ENCODE measurements at regions not wholly inside any gene's neighbourhood (a gene's known extent, or its start where the extent isn't known, plus 50 kb on each side); places are given as distances from the start of the nearest gene placed in this dataset.

DNA sequence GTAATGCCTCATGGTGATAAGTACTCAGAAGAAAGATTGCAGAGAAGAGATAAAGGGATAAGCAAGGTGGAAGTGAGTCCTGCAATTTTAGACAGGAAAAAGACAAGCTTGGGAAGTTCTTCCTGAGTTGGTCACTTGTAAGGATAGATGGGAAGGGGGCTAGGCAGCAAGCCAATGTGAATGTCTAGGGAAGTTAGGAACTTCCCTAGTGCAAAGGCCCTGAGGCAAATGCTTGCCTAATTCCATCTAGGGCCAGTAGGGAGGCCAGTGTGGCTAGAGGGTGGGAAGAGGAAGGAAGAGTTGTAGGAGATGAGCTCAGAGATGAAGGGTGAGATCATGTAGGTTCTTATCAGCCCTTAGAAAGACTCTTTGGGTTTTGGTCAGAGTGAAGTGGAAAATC lies 206.6 kb downstream of the MAT2B start:
- CTCF ChIA-PET (ENCODE audit: low intra/inter-chr PET ratio, low total read pairs): no interaction called here
- H2AFZ ChIP-seq (ENCODE audit: low read length): no peak overlapping the region
- intact Hi-C loops (cut with micrococcal nuclease; ENCODE audit: unreplicated experiment): no loop called here
- no TSS peak for BruUV-seq (replicated peaks)
- H3K4me2 ChIP-seq (ENCODE audit: low read depth, low read length): no peak overlapping the region
- no peaks in the 10 kb centered on the region for H3K79me2 ChIP-seq (ENCODE audit: insufficient read depth, low read length)
- H3K27ac ChIP-seq (ENCODE audit: extremely low read length, insufficient read depth, low read length): no peak overlapping the region
- no peak for ATAC-seq
- no peaks in the 10 kb centered on the region for H4K20me1 ChIP-seq (ENCODE audit: insufficient read depth, low read length)
- in situ Hi-C loops (cut with HindIII; ENCODE audit: extremely low pct_ligation_motif_present, low pct_unique_long_range_greater_than_20kb): no loop called here
- TF ChIP-seq, protein P1, sequence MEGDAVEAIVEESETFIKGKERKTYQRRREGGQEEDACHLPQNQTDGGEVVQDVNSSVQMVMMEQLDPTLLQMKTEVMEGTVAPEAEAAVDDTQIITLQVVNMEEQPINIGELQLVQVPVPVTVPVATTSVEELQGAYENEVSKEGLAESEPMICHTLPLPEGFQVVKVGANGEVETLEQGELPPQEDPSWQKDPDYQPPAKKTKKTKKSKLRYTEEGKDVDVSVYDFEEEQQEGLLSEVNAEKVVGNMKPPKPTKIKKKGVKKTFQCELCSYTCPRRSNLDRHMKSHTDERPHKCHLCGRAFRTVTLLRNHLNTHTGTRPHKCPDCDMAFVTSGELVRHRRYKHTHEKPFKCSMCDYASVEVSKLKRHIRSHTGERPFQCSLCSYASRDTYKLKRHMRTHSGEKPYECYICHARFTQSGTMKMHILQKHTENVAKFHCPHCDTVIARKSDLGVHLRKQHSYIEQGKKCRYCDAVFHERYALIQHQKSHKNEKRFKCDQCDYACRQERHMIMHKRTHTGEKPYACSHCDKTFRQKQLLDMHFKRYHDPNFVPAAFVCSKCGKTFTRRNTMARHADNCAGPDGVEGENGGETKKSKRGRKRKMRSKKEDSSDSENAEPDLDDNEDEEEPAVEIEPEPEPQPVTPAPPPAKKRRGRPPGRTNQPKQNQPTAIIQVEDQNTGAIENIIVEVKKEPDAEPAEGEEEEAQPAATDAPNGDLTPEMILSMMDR (CRISPR knock-in tag; IDR thresholded peaks at IDR 0.05): no peak
- TF ChIP-seq, protein P2, sequence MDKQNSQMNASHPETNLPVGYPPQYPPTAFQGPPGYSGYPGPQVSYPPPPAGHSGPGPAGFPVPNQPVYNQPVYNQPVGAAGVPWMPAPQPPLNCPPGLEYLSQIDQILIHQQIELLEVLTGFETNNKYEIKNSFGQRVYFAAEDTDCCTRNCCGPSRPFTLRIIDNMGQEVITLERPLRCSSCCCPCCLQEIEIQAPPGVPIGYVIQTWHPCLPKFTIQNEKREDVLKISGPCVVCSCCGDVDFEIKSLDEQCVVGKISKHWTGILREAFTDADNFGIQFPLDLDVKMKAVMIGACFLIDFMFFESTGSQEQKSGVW (CRISPR knock-in tag; IDR thresholded peaks at IDR 0.05; ENCODE audit: borderline replicate concordance): no peak
- TF ChIP-seq NFYB (CRISPR knock-in tag; IDR thresholded peaks at IDR 0.05) (no peak), XRCC5 (optimal IDR thresholded peaks at IDR 0.05; ENCODE audit: low read length) (no peak), ZNF549 (CRISPR knock-in tag; IDR thresholded peaks at IDR 0.05) (no peak), TRIM24 (CRISPR knock-in tag; IDR thresholded peaks at IDR 0.05) (no peak), DMAP1 (CRISPR knock-in tag; IDR thresholded peaks at IDR 0.05) (no peak), ZNF382 (CRISPR knock-in tag; IDR thresholded peaks at IDR 0.05; ENCODE audit: borderline replicate concordance) (no peak), ZNF180 (CRISPR knock-in tag; IDR thresholded peaks at IDR 0.05; ENCODE audit: borderline replicate concordance, low read depth) (no peak), HDAC6 (IDR thresholded peaks at IDR 0.05; ENCODE audit: low read depth, low read length) (no peak), GATAD2A (CRISPR knock-in tag; IDR thresholded peaks at IDR 0.05) (no peak), ZNF329 (CRISPR knock-in tag; IDR thresholded peaks at IDR 0.05; ENCODE audit: low read depth) (no peak)
- TF ChIP-seq, protein P3, sequence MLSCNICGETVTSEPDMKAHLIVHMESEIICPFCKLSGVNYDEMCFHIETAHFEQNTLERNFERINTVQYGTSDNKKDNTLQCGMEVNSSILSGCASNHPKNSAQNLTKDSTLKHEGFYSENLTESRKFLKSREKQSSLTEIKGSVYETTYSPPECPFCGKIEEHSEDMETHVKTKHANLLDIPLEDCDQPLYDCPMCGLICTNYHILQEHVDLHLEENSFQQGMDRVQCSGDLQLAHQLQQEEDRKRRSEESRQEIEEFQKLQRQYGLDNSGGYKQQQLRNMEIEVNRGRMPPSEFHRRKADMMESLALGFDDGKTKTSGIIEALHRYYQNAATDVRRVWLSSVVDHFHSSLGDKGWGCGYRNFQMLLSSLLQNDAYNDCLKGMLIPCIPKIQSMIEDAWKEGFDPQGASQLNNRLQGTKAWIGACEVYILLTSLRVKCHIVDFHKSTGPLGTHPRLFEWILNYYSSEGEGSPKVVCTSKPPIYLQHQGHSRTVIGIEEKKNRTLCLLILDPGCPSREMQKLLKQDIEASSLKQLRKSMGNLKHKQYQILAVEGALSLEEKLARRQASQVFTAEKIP (CRISPR knock-in tag; IDR thresholded peaks at IDR 0.05; ENCODE audit: borderline replicate concordance): no peak
- TF ChIP-seq, protein P4, sequence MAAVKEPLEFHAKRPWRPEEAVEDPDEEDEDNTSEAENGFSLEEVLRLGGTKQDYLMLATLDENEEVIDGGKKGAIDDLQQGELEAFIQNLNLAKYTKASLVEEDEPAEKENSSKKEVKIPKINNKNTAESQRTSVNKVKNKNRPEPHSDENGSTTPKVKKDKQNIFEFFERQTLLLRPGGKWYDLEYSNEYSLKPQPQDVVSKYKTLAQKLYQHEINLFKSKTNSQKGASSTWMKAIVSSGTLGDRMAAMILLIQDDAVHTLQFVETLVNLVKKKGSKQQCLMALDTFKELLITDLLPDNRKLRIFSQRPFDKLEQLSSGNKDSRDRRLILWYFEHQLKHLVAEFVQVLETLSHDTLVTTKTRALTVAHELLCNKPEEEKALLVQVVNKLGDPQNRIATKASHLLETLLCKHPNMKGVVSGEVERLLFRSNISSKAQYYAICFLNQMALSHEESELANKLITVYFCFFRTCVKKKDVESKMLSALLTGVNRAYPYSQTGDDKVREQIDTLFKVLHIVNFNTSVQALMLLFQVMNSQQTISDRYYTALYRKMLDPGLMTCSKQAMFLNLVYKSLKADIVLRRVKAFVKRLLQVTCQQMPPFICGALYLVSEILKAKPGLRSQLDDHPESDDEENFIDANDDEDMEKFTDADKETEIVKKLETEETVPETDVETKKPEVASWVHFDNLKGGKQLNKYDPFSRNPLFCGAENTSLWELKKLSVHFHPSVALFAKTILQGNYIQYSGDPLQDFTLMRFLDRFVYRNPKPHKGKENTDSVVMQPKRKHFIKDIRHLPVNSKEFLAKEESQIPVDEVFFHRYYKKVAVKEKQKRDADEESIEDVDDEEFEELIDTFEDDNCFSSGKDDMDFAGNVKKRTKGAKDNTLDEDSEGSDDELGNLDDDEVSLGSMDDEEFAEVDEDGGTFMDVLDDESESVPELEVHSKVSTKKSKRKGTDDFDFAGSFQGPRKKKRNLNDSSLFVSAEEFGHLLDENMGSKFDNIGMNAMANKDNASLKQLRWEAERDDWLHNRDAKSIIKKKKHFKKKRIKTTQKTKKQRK (IDR thresholded peaks at IDR 0.05; ENCODE audit: low read length): no peak
- TF ChIP-seq, protein P5, sequence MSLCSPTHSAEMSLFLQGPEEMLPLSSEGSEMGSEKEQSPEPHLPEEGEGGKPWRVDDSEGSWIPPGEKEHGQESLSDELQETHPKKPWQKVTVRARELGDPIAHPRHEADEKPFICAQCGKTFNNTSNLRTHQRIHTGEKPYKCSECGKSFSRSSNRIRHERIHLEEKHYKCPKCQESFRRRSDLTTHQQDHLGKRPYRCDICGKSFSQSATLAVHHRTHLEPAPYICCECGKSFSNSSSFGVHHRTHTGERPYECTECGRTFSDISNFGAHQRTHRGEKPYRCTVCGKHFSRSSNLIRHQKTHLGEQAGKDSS (CRISPR knock-in tag; IDR thresholded peaks at IDR 0.05; ENCODE audit: borderline replicate concordance, low read depth): no peak
- TF ChIP-seq, protein P6, sequence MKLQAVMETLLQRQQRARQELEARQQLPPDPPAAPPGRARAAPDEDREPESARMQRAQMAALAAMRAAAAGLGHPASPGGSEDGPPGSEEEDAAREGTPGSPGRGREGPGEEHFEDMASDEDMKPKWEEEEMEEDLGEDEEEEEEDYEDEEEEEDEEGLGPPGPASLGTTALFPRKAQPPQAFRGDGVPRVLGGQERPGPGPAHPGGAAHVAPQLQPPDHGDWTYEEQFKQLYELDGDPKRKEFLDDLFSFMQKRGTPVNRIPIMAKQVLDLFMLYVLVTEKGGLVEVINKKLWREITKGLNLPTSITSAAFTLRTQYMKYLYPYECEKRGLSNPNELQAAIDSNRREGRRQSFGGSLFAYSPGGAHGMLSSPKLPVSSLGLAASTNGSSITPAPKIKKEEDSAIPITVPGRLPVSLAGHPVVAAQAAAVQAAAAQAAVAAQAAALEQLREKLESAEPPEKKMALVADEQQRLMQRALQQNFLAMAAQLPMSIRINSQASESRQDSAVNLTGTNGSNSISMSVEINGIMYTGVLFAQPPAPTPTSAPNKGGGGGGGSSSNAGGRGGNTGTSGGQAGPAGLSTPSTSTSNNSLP (IDR thresholded peaks at IDR 0.05; ENCODE audit: low read depth, low read length): no peak
- H3K4me3 ChIP-seq (replicated peaks in 1 of 3; ENCODE audit: insufficient read depth in 1 of 3, low read depth in 2 of 3, low read length in 3 of 3): no peak overlapping the region
- H3K9me3 ChIP-seq (ENCODE audit: low read length): no peaks in the 10 kb centered on the region
- no peak for DNase-seq (ENCODE audit: low spot score)
- no peaks in the 10 kb centered on the region for H3K36me3 ChIP-seq (replicated peaks in 1 of 2; ENCODE audit: control insufficient read depth in 1 of 2, insufficient read depth in 2 of 2, low read length in 2 of 2)
- no peaks in the 10 kb centered on the region for H3K4me1 ChIP-seq (ENCODE audit: insufficient read depth, low read length)
- H3K27me3 ChIP-seq (ENCODE audit: control insufficient read depth in 1 of 2, insufficient read depth in 2 of 2, low read length in 2 of 2): no peaks in the 10 kb centered on the region
- no peak overlapping the region for H3K9ac ChIP-seq (ENCODE audit: insufficient read depth, low read depth, low read length)
- FAIRE-seq: no peak
- POLR2A ChIA-PET: no interaction called here
